Tibial nerve (tissue), 4 donors: ENCODE measurements at regions not wholly inside any gene's neighbourhood (a gene's known extent, or its start where the extent isn't known, plus 50 kb on each side); places are given as distances from the start of the nearest gene placed in this dataset.

ENCODE experiments used
- DNase-seq, 2 donors: peaks; one replicate each; pipeline ENCODE4 v3.0.0-alpha.2; 2019; ENCODE audit warnings: low spot score in 2 of 2
- H3K27ac ChIP-seq, 4 donors: fragments of 200-600 bp; sonication (generic) in 3 of 4; one replicate each; pipeline ENCODE4 v1.5.1; 2017 to 2019; ENCODE audit warnings: mild to moderate bottlenecking in 1 of 4
- H3K27me3 ChIP-seq, 2 donors: fragments of 200-600 bp; sonication (generic) in 1 of 2; one replicate each; pipeline versions ENCODE4 v1.5.1 to v1.6.0; 2017 to 2019
- H3K36me3 ChIP-seq, 3 donors: fragments of 200-600 bp; sonication (generic); one replicate each; pipeline ENCODE4 v1.5.1; 2018 to 2019
- H3K4me1 ChIP-seq, 4 donors: fragments of 200-600 bp; sonication (generic) in 3 of 4; one replicate each; pipeline ENCODE4 v1.5.1; 2017 to 2019
- H3K4me3 ChIP-seq, 4 donors: fragments of 200-600 bp; sonication (generic) in 3 of 4; one replicate each; pipeline ENCODE4 v1.5.1; 2017 to 2019; ENCODE audit warnings: mild to moderate bottlenecking in 1 of 4, moderate library complexity in 1 of 4
- H3K9me3 ChIP-seq, 4 donors: fragments of 200-600 bp; sonication (generic) in 3 of 4; one replicate each; pipeline ENCODE4 v1.5.1; 2017 to 2019
- CTCF ChIP-seq, 5 experiments: fragments of 200-600 bp in 3 of 5; fragments of 450-650 bp in 2 of 5; sonication (generic) in 3 of 5; IDR thresholded peaks; one replicate each; pipeline ENCODE4 v1.5.1; 2016 to 2019; ENCODE audit warnings: antibody characterized with exemption in 5 of 5, mild to moderate bottlenecking in 3 of 5, moderate library complexity in 2 of 5
- EP300 ChIP-seq, 2 donors: sonication (generic); formaldehyde crosslinking; IDR thresholded peaks; one replicate each; pipeline ENCODE4 v1.6.1; 2017; ENCODE audit warnings: antibody characterized with exemption in 2 of 2, mild to moderate bottlenecking in 1 of 2
- POLR2A ChIP-seq, 2 donors: fragments of 450-650 bp; IDR thresholded peaks; one replicate each; pipeline ENCODE4 v1.6.1; 2017; ENCODE audit warnings: antibody characterized with exemption in 2 of 2, mild to moderate bottlenecking in 2 of 2, moderate library complexity in 2 of 2
- WGBS, 2 donors: methylation state at CpG; one replicate each; pipeline ENCODE4 v1.1.5; 2018; 5-methylcytosine and 5-hydroxymethylcytosine counted together

DNA sequence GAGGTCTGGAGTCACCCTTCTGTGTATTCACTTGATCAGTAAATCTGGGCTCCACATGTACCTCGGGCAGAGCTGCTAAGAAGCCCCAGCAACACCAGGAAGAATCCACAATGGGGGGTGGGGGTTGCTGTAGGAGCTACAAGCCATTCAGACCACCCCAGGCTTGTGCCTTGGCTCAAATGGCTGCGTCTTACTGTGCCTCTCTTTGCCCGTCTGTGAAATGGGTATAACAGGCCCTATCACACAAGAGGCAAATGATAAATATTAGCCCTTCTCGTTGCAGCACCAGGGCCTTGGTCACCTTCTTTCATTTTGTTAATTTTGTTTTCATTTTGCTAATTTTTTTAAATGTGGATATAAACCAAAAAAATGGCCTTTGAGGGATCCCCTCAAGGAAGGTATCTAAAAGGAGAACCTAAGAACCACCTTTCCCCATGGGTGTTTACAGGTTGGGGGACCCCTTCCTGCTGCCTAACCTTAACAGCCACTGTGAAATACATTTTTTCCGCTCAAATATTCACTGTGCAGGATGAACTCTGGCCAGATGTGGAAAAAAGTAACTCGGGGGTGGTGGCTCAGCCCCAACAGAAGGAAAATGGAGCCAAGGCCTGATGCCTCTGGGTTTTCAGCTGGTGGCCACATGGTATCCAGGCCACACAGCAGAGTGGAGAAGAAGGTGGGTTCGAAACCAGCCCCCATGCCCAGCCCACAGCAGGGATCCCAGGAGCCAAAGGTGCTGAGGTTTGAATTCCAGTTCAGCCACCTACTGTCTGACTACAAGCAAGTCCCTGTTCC, 284.0 kb downstream of the MN1 start:
- Histone ChIP-seq H3K4me1 (peaks cover 0 to 20% (median 0%) of the 10 kb centered on the region in 4 donors), H3K27ac (no peak overlapping the region), H3K27me3 (no peaks in the 10 kb centered on the region), H3K9me3 (peaks cover 0 to 4% (median 0%) of the 10 kb centered on the region in 4 donors), H3K4me3 (no peak overlapping the region), H3K36me3 (no peaks in the 10 kb centered on the region)
- 71 to 85% methylated on average over 7 of the region's 7 CpGs for WGBS, 2 donors
- TF ChIP-seq POLR2A (IDR thresholded peaks at IDR 0.05) (no peak), CTCF (IDR thresholded peaks at IDR 0.05) (no peak), EP300 (IDR thresholded peaks at IDR 0.05) (no peak)
- DNase-seq = no peak

GRCh38 chr22:27518531-27519340, 282.8 kb downstream of the MN1 start:
- no peaks in the 10 kb centered on the region for H3K27me3 ChIP-seq
- H3K36me3 ChIP-seq = no peaks in the 10 kb centered on the region
- H3K27ac ChIP-seq = no peak overlapping the region
- no peaks in the 10 kb centered on the region for H3K9me3 ChIP-seq
- no peak overlapping the region for H3K4me3 ChIP-seq
- TF ChIP-seq EP300 (IDR thresholded peaks at IDR 0.05) (no peak), POLR2A (IDR thresholded peaks at IDR 0.05) (no peak), CTCF (IDR thresholded peaks at IDR 0.05) (no peak)
- peaks cover 0 to 16% (median 0%) of the 10 kb centered on the region in 4 donors for H3K4me1 ChIP-seq
- no peak for DNase-seq
- 53 to 59% methylated on average over 16 of the region's 16 CpGs for WGBS, 2 donors

DNA sequence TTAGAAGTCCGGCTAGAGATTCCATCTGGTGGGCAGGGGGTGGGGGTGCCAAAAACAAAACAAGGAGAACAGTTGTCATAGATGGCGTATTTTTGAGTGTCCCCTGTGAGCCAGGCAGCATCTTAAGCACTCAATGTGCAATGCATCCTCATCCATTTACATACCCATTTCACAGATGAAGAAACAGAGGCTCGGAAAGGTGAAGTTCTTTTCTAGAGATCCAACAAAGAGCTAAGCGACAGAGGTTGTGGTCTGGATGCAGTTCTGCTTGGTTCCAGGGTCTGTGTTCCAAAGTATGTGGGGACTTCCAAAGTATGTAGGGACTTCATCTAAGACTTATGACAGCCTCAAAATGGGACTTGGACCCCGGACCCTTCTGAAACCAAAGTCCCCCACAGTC, 277.8 kb downstream of the MN1 start:
- Histone ChIP-seq H3K4me1 (peaks cover 0 to 5% (median 0%) of the 10 kb centered on the region in 4 donors), H3K9me3 (no peaks in the 10 kb centered on the region), H3K36me3 (no peaks in the 10 kb centered on the region), H3K27me3 (no peaks in the 10 kb centered on the region), H3K27ac (no peak overlapping the region), H3K4me3 (no peak overlapping the region)
- DNase-seq = no peak
- TF ChIP-seq EP300 (IDR thresholded peaks at IDR 0.05) = no peak
- no peak for TF ChIP-seq POLR2A (IDR thresholded peaks at IDR 0.05)
- TF ChIP-seq CTCF (IDR thresholded peaks at IDR 0.05) = no peak
- WGBS, 2 donors = 90 to 91% methylated on average over 5 of the region's 5 CpGs

- Histone ChIP-seq H3K9me3 (peaks cover 0 to 7% (median 0%) of the 10 kb centered on the region in 4 donors), H3K4me1 (no peaks in the 10 kb centered on the region), H3K36me3 (no peaks in the 10 kb centered on the region), H3K27ac (no peak overlapping the region), H3K4me3 (no peak overlapping the region), H3K27me3 (no peaks in the 10 kb centered on the region)
- DNase-seq = no peak
- TF ChIP-seq EP300 (IDR thresholded peaks at IDR 0.05) = no peak
- no peak for TF ChIP-seq CTCF (IDR thresholded peaks at IDR 0.05)
- no peak for TF ChIP-seq POLR2A (IDR thresholded peaks at IDR 0.05)
- WGBS, 2 donors = 84 to 93% methylated on average over 2 of the region's 2 CpGs
Observed at GRCh38 chr22:27525711-27526110, 275.8 kb downstream of the MN1 start.

DNA sequence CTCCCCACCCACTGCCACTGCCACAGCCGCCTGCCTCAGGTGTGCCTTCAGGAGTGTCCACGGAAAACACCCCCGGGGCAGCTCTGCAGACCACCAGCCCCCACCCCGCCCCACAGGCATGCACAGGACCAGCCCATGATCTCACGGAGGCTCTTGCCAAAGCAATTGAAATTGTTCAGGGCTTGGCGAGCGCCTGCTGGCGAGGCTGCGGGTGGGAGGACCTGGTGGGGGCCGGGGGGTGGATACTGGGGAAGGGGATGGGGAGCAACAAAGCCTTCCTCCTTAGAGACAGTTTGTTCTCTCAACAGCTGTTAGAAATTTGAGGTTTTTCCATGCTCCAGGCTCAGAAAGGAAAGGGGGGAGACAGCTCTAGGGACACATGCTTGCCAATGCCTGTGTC, 274.7 kb downstream of the MN1 start:
- 34 to 37% methylated on average over 3 to 6 of the region's 10 CpGs for WGBS, 2 donors
- Histone ChIP-seq H3K36me3 (no peaks in the 10 kb centered on the region), H3K9me3 (peaks cover 0 to 13% (median 0%) of the 10 kb centered on the region in 4 donors), H3K27me3 (no peaks in the 10 kb centered on the region), H3K4me3 (no peak overlapping the region), H3K4me1 (no peaks in the 10 kb centered on the region), H3K27ac (no peak overlapping the region)
- no peak for TF ChIP-seq EP300 (IDR thresholded peaks at IDR 0.05)
- TF ChIP-seq POLR2A (IDR thresholded peaks at IDR 0.05) = no peak
- no peak for TF ChIP-seq CTCF (IDR thresholded peaks at IDR 0.05)
- DNase-seq = no peak
